ENCODE measurements at regions not wholly inside any gene's neighbourhood (a gene's known extent, or its start where the extent isn't known, plus 50 kb on each side); places are given as distances from the start of the nearest gene placed in this dataset.

DNA sequence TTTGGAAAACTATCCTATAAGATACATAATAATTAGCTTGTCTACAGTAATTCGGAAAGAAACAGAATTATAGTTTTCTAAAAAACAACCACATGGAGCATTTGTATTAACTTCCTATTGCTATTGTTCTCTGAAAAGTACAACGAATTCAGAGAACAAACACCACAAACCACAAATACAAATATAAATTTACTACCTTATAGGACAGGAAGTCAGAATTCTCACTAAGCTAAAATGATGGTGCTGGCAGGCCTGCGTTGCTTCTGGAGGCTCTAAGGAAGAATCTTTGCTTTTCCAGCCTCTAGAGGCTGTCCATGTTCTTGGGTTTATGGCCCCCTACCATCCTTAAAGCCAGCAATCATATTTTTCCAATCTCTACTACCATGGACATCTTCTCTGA, 173.6 kb upstream of the TCF21 start:
- TF ChIP-seq CTCF (IDR thresholded peaks at IDR 0.05; ENCODE audit: borderline replicate concordance, control extremely low read depth, extremely low read depth, insufficient read depth, missing control alignments): no peak
- no peak for DNase-seq (ENCODE audit: low spot score)
- in situ Hi-C loops (cut with MboI; ENCODE audit: low sequenced_read_pairs, unreplicated experiment): no loop called here

- TF ChIP-seq CTCF (IDR thresholded peaks at IDR 0.05; ENCODE audit: borderline replicate concordance, control extremely low read depth, extremely low read depth, insufficient read depth, missing control alignments): no peak
- DNase-seq (ENCODE audit: low spot score): no peak
- in situ Hi-C loops (cut with MboI; ENCODE audit: low sequenced_read_pairs, unreplicated experiment): no loop called here
These were observed 164.2 kb upstream of the TCF21 start for GRCh38 chr6:133724726-133725125.

DNA sequence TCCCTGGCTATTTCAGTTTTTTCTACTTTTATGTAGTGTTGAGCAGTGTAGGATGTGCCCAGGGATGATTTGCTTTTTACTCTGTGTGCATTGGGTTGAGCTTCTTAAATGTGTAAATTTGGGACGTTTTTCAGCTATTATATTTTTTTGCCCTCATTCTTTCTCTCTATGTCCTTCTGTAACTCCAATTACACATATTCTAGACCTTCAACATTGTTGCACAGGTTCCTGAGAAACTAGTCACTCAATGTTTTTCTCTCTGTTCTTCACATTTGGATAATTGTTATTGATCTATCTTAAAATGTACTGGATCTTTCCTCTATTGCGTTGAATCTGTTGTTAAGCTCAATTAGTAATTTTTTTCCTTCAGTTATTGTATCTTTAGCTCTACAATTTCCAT, 162.7 kb upstream of the TCF21 start:
- DNase-seq (ENCODE audit: low spot score): no peak
- in situ Hi-C loops (cut with MboI; ENCODE audit: low sequenced_read_pairs, unreplicated experiment): no loop called here
- TF ChIP-seq CTCF (IDR thresholded peaks at IDR 0.05; ENCODE audit: borderline replicate concordance, control extremely low read depth, extremely low read depth, insufficient read depth, missing control alignments): no peak

GRCh38 chr6:133730881-133731280, 158.0 kb upstream of the TCF21 start:
- no peak for DNase-seq (ENCODE audit: low spot score)
- no peak for TF ChIP-seq CTCF (IDR thresholded peaks at IDR 0.05; ENCODE audit: borderline replicate concordance, control extremely low read depth, extremely low read depth, insufficient read depth, missing control alignments)
- in situ Hi-C loops (cut with MboI; ENCODE audit: low sequenced_read_pairs, unreplicated experiment): no loop called here

DNA sequence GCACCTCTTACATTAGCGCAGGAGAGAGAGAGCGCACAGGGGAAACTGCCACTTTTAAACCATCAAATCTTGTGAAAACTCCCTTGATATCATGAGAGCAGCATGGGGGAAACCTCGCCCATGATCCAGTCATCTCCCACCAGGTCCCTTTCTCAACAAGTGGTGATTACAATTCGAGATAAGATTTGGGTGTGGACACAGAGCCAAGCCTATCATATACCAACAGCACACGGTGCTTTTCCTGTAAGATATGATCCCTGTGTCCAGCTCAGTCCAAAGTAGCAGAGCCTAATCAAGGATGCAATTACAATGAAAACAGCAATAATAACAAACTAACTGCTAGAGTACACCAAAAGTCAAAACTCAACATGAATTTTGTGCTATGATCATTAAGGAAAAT, 148.7 kb upstream of the TCF21 start:
- no peak for DNase-seq (ENCODE audit: low spot score)
- in situ Hi-C loops (cut with MboI; ENCODE audit: low sequenced_read_pairs, unreplicated experiment): no loop called here
- no peak for TF ChIP-seq CTCF (IDR thresholded peaks at IDR 0.05; ENCODE audit: borderline replicate concordance, control extremely low read depth, extremely low read depth, insufficient read depth, missing control alignments)

- in situ Hi-C loops (cut with MboI; ENCODE audit: low sequenced_read_pairs, unreplicated experiment): no loop called here
- TF ChIP-seq CTCF (IDR thresholded peaks at IDR 0.05; ENCODE audit: borderline replicate concordance, control extremely low read depth, extremely low read depth, insufficient read depth, missing control alignments): no peak
- no peak for DNase-seq (ENCODE audit: low spot score)
These were observed 148.1 kb upstream of the TCF21 start for GRCh38 chr6:133740816-133741215.

GRCh38 chr6:133741375-133741861, 147.5 kb upstream of the TCF21 start:
- no peak for TF ChIP-seq CTCF (IDR thresholded peaks at IDR 0.05; ENCODE audit: borderline replicate concordance, control extremely low read depth, extremely low read depth, insufficient read depth, missing control alignments)
- in situ Hi-C loops (cut with MboI; ENCODE audit: low sequenced_read_pairs, unreplicated experiment): no loop called here
- no peak for DNase-seq (ENCODE audit: low spot score)
